ENCODE measurements at regions not wholly inside any gene's neighbourhood (a gene's known extent, or its start where the extent isn't known, plus 50 kb on each side); places are given as distances from the start of the nearest gene placed in this dataset.

- no peak for DNase-seq
These were observed 169.2 kb upstream of the SOX5 start for GRCh38 chr12:24118668-24119067.

GRCh38 chr12:24116548-24116947 lies 167.1 kb upstream of the SOX5 start:
- no peak for DNase-seq

- no peak for DNase-seq
These were observed 164.2 kb upstream of the SOX5 start for GRCh38 chr12:24113701-24114100.

- no peak for DNase-seq
These were observed 162.1 kb upstream of the SOX5 start for GRCh38 chr12:24111616-24112015.

GRCh38 chr12:24111086-24111485 lies 161.6 kb upstream of the SOX5 start:
- DNase-seq, result no peak

GRCh38 chr12:24109381-24110039 lies 160.0 kb upstream of the SOX5 start:
- no peak for DNase-seq

GRCh38 chr12:24102676-24103075 lies 153.2 kb upstream of the SOX5 start:
- DNase-seq, result no peak

GRCh38 chr12:24099576-24099975 lies 150.1 kb upstream of the SOX5 start:
- DNase-seq, result no peak

- DNase-seq, result no peak
These were observed 145.8 kb upstream of the SOX5 start for GRCh38 chr12:24095245-24095644.

GRCh38 chr12:24089510-24089890 lies 140.0 kb upstream of the SOX5 start:
- DNase-seq, result no peak

- no peak for DNase-seq
These were observed 139.5 kb upstream of the SOX5 start for GRCh38 chr12:24088751-24089509.

- no peak for DNase-seq
These were observed 137.8 kb upstream of the SOX5 start for GRCh38 chr12:24087294-24087693.

GRCh38 chr12:24084800-24085199 lies 135.3 kb upstream of the SOX5 start:
- no peak for DNase-seq

- DNase-seq, result no peak
These were observed 134.4 kb upstream of the SOX5 start for GRCh38 chr12:24083838-24084237.

- DNase-seq, result no peak
These were observed 132.1 kb upstream of the SOX5 start for GRCh38 chr12:24081606-24082005.

GRCh38 chr12:24081092-24081529 lies 131.6 kb upstream of the SOX5 start:
- no peak for DNase-seq

GRCh38 chr12:24080465-24080864 lies 131.0 kb upstream of the SOX5 start:
- DNase-seq, result no peak

GRCh38 chr12:24079083-24079482 lies 129.6 kb upstream of the SOX5 start:
- DNase-seq, result no peak

GRCh38 chr12:24078318-24078765 lies 128.9 kb upstream of the SOX5 start:
- no peak for DNase-seq

- no peak for DNase-seq
These were observed 127.7 kb upstream of the SOX5 start for GRCh38 chr12:24077161-24077560.

- DNase-seq, result no peak
These were observed 126.2 kb upstream of the SOX5 start for GRCh38 chr12:24075650-24076049.

- no peak for DNase-seq
These were observed 123.8 kb upstream of the SOX5 start for GRCh38 chr12:24073170-24073810.

- no peak for DNase-seq
These were observed 122.8 kb upstream of the SOX5 start for GRCh38 chr12:24072302-24072701.

- no peak for DNase-seq
These were observed 122.4 kb upstream of the SOX5 start for GRCh38 chr12:24071842-24072241.

All from NCI-H1105 (cell line).